CD4-positive, alpha-beta T cell (primary cell): ENCODE measurements at regions not wholly inside any gene's neighbourhood (a gene's known extent, or its start where the extent isn't known, plus 50 kb on each side); places are given as distances from the start of the nearest gene placed in this dataset.

Experiments used
- ATAC-seq: fragments of 200-7000 bp; cut with Tn5 transposase; one replicate; pipeline ENCODE4 v1.10.0; 2022; ENCODE audit warnings: mild to moderate bottlenecking; ENCODE audit not compliant: poor library complexity
- CTCF ChIA-PET: fragments of 350-600 bp; sonication (Branson Sonifier 250); formaldehyde crosslinking; loops from one replicate; lab custom pipeline; 2021; ENCODE audit warnings: antibody characterized with exemption, inconsistent platforms; lab: Charles Lee
- POLR2A ChIA-PET: fragments of 350-600 bp; sonication (Branson Sonifier 250); formaldehyde crosslinking; loops from one replicate; lab custom pipeline; 2021; ENCODE audit warnings: antibody characterized with exemption, inconsistent platforms; lab: Charles Lee
- DNase-seq, 14 experiments: peaks; one replicate each; pipeline ENCODE4 v3.0.0-alpha.2; 2013 to 2020; ENCODE audit warnings: mixed read lengths in 2 of 14
- H3K27ac ChIP-seq, 2 donors: one replicate each; pipeline versions ENCODE4 v1.5.1 to v1.7.0; 2013; ENCODE audit warnings: low read length in 2 of 2, low read depth in 1 of 2, mild to moderate bottlenecking in 1 of 2
- H3K27me3 ChIP-seq, 2 experiments: 1 replicate in 1 of 2; 2 replicates in 1 of 2; pipeline versions ENCODE4 v1.6.1 to v1.7.0; 2013; ENCODE audit warnings: low read length in 2 of 2, control low read depth in 1 of 2, mild to moderate bottlenecking in 1 of 2, moderate library complexity in 1 of 2; ENCODE audit not compliant: insufficient read depth in 2 of 2, control insufficient read depth in 1 of 2
- H3K36me3 ChIP-seq: one replicate; pipeline ENCODE4 v1.6.1; 2013; ENCODE audit warnings: low read length, control low read depth; ENCODE audit not compliant: insufficient read depth
- H3K4me1 ChIP-seq: one replicate; pipeline ENCODE4 v1.6.1; 2013; ENCODE audit warnings: low read length, control low read depth; ENCODE audit not compliant: insufficient read depth
- H3K4me3 ChIP-seq: one replicate; pipeline ENCODE4 v1.5.1; 2013; ENCODE audit warnings: mild to moderate bottlenecking, low read length, moderate library complexity
- H3K9me3 ChIP-seq, 2 experiments: 1 replicate in 1 of 2; 2 replicates in 1 of 2; pipeline versions ENCODE4 v1.6.1 to v1.7.0; 2013; ENCODE audit warnings: low read length in 2 of 2, mild to moderate bottlenecking in 2 of 2, control low read depth in 1 of 2, moderate library complexity in 1 of 2; ENCODE audit not compliant: control insufficient read depth in 1 of 2, insufficient read depth in 1 of 2
- H3K27ac Mint-ChIP-seq: one replicate; pipeline ENCODE4 v1.8.0; 2020; ENCODE audit warnings: mixed read lengths
- H3K27me3 Mint-ChIP-seq: one replicate; pipeline ENCODE4 v1.8.0; 2021; ENCODE audit warnings: mixed read lengths
- H3K36me3 Mint-ChIP-seq: one replicate; pipeline ENCODE4 v1.8.0; 2021; ENCODE audit warnings: low read depth, mixed read lengths
- H3K4me1 Mint-ChIP-seq: one replicate; pipeline ENCODE4 v1.8.0; 2021; ENCODE audit warnings: low read depth, mixed read lengths
- H3K4me3 Mint-ChIP-seq: one replicate; pipeline ENCODE4 v1.8.0; 2020; ENCODE audit warnings: mild to moderate bottlenecking, mixed read lengths
- H3K9me3 Mint-ChIP-seq: one replicate; pipeline ENCODE4 v1.8.0; 2020; ENCODE audit warnings: mixed read lengths
- CTCF ChIP-seq: fragments of 200-600 bp; IDR thresholded peaks from one replicate; pipeline ENCODE4 v1.8.0; 2022; ENCODE audit warnings: antibody characterized with exemption, mild to moderate bottlenecking
- intact Hi-C, 2 experiments: fragments of 100-400 bp; cut with DNase I in 1 of 2; cut with micrococcal nuclease in 1 of 2; formaldehyde crosslinking; loops; one replicate each; pipeline versions ENCODE4 v1.15.1 to v1.9.0; 2023 to 2025; cut with DNase I, micrococcal nuclease

- no peak overlapping the region for H3K4me3 Mint-ChIP-seq
- Histone ChIP-seq H3K4me1 (no peaks in the 10 kb centered on the region), H3K27me3 (peaks cover 0 to 4% of the 10 kb centered on the region in 2 experiments), H3K4me3 (no peak overlapping the region), H3K36me3 (no peaks in the 10 kb centered on the region), H3K27ac (no peak overlapping the region), H3K9me3 (no peaks in the 10 kb centered on the region)
- H3K4me1 Mint-ChIP-seq: no peaks in the 10 kb centered on the region
- no peak overlapping the region for H3K27ac Mint-ChIP-seq
- intact Hi-C loops: no loop called here
- H3K27me3 Mint-ChIP-seq: peaks cover 22% of the 10 kb centered on the region
- no peaks in the 10 kb centered on the region for H3K9me3 Mint-ChIP-seq
- TF ChIP-seq CTCF: no peak
- ChIA-PET POLR2A (no interaction called here), CTCF (no interaction called here)
- no peak for ATAC-seq
- DNase-seq: no peak
- H3K36me3 Mint-ChIP-seq: no peaks in the 10 kb centered on the region
Measured at GRCh38 chr10:69684020-69684980, 54.3 kb downstream of the FAM241B start.

- POLR2A ChIA-PET: no interaction called here
- intact Hi-C loops: no loop called here
- Histone ChIP-seq H3K36me3 (no peaks in the 10 kb centered on the region), H3K27me3 (no peaks in the 10 kb centered on the region), H3K9me3 (no peaks in the 10 kb centered on the region), H3K27ac (no peak overlapping the region), H3K4me1 (no peaks in the 10 kb centered on the region), H3K4me3 (no peak overlapping the region)
- Mint-ChIP-seq H3K36me3 (no peaks in the 10 kb centered on the region), H3K27me3 (peaks cover 16% of the 10 kb centered on the region), H3K4me3 (no peak overlapping the region), H3K4me1 (no peaks in the 10 kb centered on the region), H3K9me3 (no peaks in the 10 kb centered on the region), H3K27ac (no peak overlapping the region)
- DNase-seq: no peak
- ATAC-seq: no peak
- TF ChIP-seq CTCF: no peak
- CTCF ChIA-PET: no interaction called here
Measured at GRCh38 chr10:69684981-69685353, 54.9 kb downstream of the FAM241B start.

GRCh38 chr10:69685426-69685801 lies 55.4 kb downstream of the FAM241B start:
- Mint-ChIP-seq H3K4me1 (no peaks in the 10 kb centered on the region), H3K27me3 (peaks cover 12% of the 10 kb centered on the region), H3K36me3 (no peaks in the 10 kb centered on the region), H3K27ac (no peak overlapping the region), H3K4me3 (no peak overlapping the region), H3K9me3 (no peaks in the 10 kb centered on the region)
- TF ChIP-seq CTCF: no peak
- H3K27ac ChIP-seq: no peak overlapping the region
- no peaks in the 10 kb centered on the region for H3K27me3 ChIP-seq
- H3K4me1 ChIP-seq: no peaks in the 10 kb centered on the region
- no peak for DNase-seq
- POLR2A ChIA-PET: no interaction called here
- H3K9me3 ChIP-seq: no peaks in the 10 kb centered on the region
- no peaks in the 10 kb centered on the region for H3K36me3 ChIP-seq
- no peak overlapping the region for H3K4me3 ChIP-seq
- CTCF ChIA-PET: no interaction called here
- ATAC-seq: no peak
- intact Hi-C loops: no loop called here
